ENCODE measurements at regions not wholly inside any gene's neighbourhood (a gene's known extent, or its start where the extent isn't known, plus 50 kb on each side); places are given as distances from the start of the nearest gene placed in this dataset.

DNA sequence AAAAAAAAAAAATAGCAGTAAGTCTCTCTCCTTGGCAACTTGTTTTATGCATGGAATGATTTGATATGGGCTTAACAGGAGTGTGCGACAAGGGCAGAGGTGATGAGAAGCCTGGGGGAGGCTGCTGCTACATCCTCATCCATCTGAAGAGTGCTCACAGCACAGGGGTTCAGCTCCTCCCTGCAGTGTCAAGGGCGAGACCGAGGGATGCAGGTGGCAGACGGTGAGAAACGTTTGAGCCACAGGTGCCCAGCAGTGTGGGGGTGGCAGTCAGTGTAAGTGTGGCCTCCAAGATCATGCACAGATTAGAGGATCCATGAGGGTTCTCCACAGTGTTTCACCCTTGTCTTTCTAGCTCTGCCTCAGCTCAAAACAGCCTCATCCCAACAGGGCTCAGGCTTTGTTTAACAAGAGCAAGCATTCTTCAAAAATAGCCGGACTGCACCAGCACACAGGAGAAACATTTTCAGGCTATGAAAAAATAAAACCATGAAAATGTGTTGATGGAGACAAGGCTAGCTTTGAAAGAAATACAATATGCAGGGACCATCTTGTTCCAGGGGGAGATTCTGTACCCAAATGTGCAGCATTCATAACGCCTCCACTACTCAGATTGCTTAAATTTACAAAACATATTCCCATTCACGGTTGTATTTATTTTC is 324.5 kb upstream of the MYT1L start:
- Histone ChIP-seq H3K4me1 (ENCODE audit: low read depth) (no peaks in the 10 kb centered on the region), H3K36me3 (ENCODE audit: low read depth) (no peaks in the 10 kb centered on the region), H3K4me3 (no peak overlapping the region), H3K9me3 (no peaks in the 10 kb centered on the region)
- TF ChIP-seq, protein P1, sequence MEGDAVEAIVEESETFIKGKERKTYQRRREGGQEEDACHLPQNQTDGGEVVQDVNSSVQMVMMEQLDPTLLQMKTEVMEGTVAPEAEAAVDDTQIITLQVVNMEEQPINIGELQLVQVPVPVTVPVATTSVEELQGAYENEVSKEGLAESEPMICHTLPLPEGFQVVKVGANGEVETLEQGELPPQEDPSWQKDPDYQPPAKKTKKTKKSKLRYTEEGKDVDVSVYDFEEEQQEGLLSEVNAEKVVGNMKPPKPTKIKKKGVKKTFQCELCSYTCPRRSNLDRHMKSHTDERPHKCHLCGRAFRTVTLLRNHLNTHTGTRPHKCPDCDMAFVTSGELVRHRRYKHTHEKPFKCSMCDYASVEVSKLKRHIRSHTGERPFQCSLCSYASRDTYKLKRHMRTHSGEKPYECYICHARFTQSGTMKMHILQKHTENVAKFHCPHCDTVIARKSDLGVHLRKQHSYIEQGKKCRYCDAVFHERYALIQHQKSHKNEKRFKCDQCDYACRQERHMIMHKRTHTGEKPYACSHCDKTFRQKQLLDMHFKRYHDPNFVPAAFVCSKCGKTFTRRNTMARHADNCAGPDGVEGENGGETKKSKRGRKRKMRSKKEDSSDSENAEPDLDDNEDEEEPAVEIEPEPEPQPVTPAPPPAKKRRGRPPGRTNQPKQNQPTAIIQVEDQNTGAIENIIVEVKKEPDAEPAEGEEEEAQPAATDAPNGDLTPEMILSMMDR (IDR thresholded peaks at IDR 0.05), result no peak
- ATAC-seq (no peak), DNase-seq (no peak)
- intact Hi-C loops (cut with DNase I, micrococcal nuclease), result no loop called here

- Histone ChIP-seq H3K36me3 (ENCODE audit: low read depth) (no peaks in the 10 kb centered on the region), H3K4me3 (no peak overlapping the region), H3K9me3 (no peaks in the 10 kb centered on the region), H3K4me1 (ENCODE audit: low read depth) (no peaks in the 10 kb centered on the region)
- TF ChIP-seq, protein P1 (IDR thresholded peaks at IDR 0.05), result no peak
- no peak for ATAC-seq
- intact Hi-C loops (cut with DNase I, micrococcal nuclease), result no loop called here
- no peak for DNase-seq
Measured at GRCh38 chr2:2653231-2653630, 322.2 kb upstream of the MYT1L start.

- ATAC-seq (no peak), DNase-seq (no peak)
- TF ChIP-seq, protein P1 (IDR thresholded peaks at IDR 0.05), result no peak
- H3K36me3 ChIP-seq (ENCODE audit: low read depth), result no peaks in the 10 kb centered on the region
- no peaks in the 10 kb centered on the region for H3K9me3 ChIP-seq
- no peaks in the 10 kb centered on the region for H3K4me1 ChIP-seq (ENCODE audit: low read depth)
- H3K4me3 ChIP-seq, result no peak overlapping the region
- intact Hi-C loops (cut with DNase I, micrococcal nuclease), result no loop called here
Measured at GRCh38 chr2:2650608-2651375, 319.7 kb upstream of the MYT1L start.

GRCh38 chr2:2649109-2650072 is 318.3 kb upstream of the MYT1L start:
- Histone ChIP-seq H3K4me1 (ENCODE audit: low read depth) (no peaks in the 10 kb centered on the region), H3K36me3 (ENCODE audit: low read depth) (no peaks in the 10 kb centered on the region), H3K4me3 (no peak overlapping the region), H3K9me3 (peaks cover 2% of the 10 kb centered on the region)
- intact Hi-C loops (cut with DNase I, micrococcal nuclease), result no loop called here
- no peak for DNase-seq
- ATAC-seq, result no peak
- TF ChIP-seq, protein P1 (IDR thresholded peaks at IDR 0.05), result no peak

GRCh38 chr2:2648094-2648493 is 317.0 kb upstream of the MYT1L start:
- TF ChIP-seq, protein P1 (IDR thresholded peaks at IDR 0.05), result no peak
- DNase-seq (no peak), ATAC-seq (no peak)
- no peak overlapping the region for H3K4me3 ChIP-seq
- H3K36me3 ChIP-seq (ENCODE audit: low read depth), result no peaks in the 10 kb centered on the region
- peaks cover 2% of the 10 kb centered on the region for H3K9me3 ChIP-seq
- H3K4me1 ChIP-seq (ENCODE audit: low read depth), result no peaks in the 10 kb centered on the region
- intact Hi-C loops (cut with DNase I, micrococcal nuclease), result no loop called here

Data from mucosa of descending colon (tissue), 3 donors.